Liver (tissue), 8 donors: ENCODE measurements at regions not wholly inside any gene's neighbourhood (a gene's known extent, or its start where the extent isn't known, plus 50 kb on each side); places are given as distances from the start of the nearest gene placed in this dataset.

Source experiments
- DNase-seq: peaks from one replicate; pipeline ENCODE4 v3.0.0-alpha.2; 2017; ENCODE audit warnings: low spot score
- H3K27ac ChIP-seq, 2 donors: one replicate each; pipeline ENCODE4 v1.7.0; 2013; ENCODE audit warnings: inconsistent platforms in 2 of 2, low read length in 2 of 2, control low read depth in 1 of 2, low read depth in 1 of 2, mild to moderate bottlenecking in 1 of 2
- H3K27me3 ChIP-seq, 4 donors: one replicate each; pipeline versions ENCODE4 v1.6.1 to v1.7.0; 2013; ENCODE audit warnings: low read length in 3 of 4, inconsistent platforms in 1 of 4, mild to moderate bottlenecking in 1 of 4, moderate library complexity in 1 of 4; ENCODE audit not compliant: control insufficient read depth in 4 of 4, insufficient read depth in 4 of 4
- H3K36me3 ChIP-seq, 4 donors: one replicate each; pipeline versions ENCODE4 v1.6.1 to v1.7.0; 2013; ENCODE audit warnings: low read length in 3 of 4, mild to moderate bottlenecking in 3 of 4, low read depth in 1 of 4, moderate library complexity in 1 of 4; ENCODE audit not compliant: control insufficient read depth in 4 of 4, insufficient read depth in 3 of 4
- H3K4me1 ChIP-seq, 4 donors: one replicate each; pipeline versions ENCODE4 v1.6.1 to v1.7.0; 2013; ENCODE audit warnings: low read length in 3 of 4, mild to moderate bottlenecking in 3 of 4, moderate library complexity in 1 of 4; ENCODE audit not compliant: control insufficient read depth in 4 of 4, insufficient read depth in 4 of 4
- H3K4me3 ChIP-seq, 3 donors: one replicate each; pipeline versions ENCODE4 v1.6.1 to v1.7.0; 2013; ENCODE audit warnings: low read length in 3 of 3, control low read depth in 1 of 3, low read depth in 1 of 3, mild to moderate bottlenecking in 1 of 3
- H3K9ac ChIP-seq, 2 donors: one replicate each; pipeline ENCODE4 v1.7.0; 2013; ENCODE audit warnings: low read length in 2 of 2, mild to moderate bottlenecking in 2 of 2, moderate library complexity in 2 of 2, control low read depth in 1 of 2, low read depth in 1 of 2
- H3K9me3 ChIP-seq, 4 donors: one replicate each; pipeline versions ENCODE4 v1.6.1 to v1.7.0; 2013; ENCODE audit warnings: low read length in 3 of 4; ENCODE audit not compliant: control insufficient read depth in 4 of 4
- EGR1 ChIP-seq, 2 donors: IDR thresholded peaks; 2 replicates each; pipeline ENCODE4 v1.6.1; 2016 to 2018; ENCODE audit warnings: antibody characterized with exemption in 2 of 2, low read depth in 2 of 2
- FOXA1 ChIP-seq: IDR thresholded peaks from 2 replicates; pipeline ENCODE4 v1.6.1; 2016; ENCODE audit warnings: antibody characterized with exemption
- FOXA2 ChIP-seq: IDR thresholded peaks from 2 replicates; pipeline ENCODE4 v1.6.1; 2016; ENCODE audit warnings: antibody characterized with exemption
- GABPA ChIP-seq, 2 donors: IDR thresholded peaks in 1 of 2; conservative IDR thresholded peaks in 1 of 2; 2 replicates each; pipeline ENCODE4 v1.6.1; 2016; ENCODE audit warnings: antibody characterized with exemption in 2 of 2, mild to moderate bottlenecking in 1 of 2, moderate library complexity in 1 of 2
- JUND ChIP-seq, 2 donors: IDR thresholded peaks; 2 replicates each; pipeline ENCODE4 v1.6.1; 2016; ENCODE audit warnings: antibody characterized with exemption in 2 of 2
- NR2F2 ChIP-seq: IDR thresholded peaks from 2 replicates; pipeline ENCODE4 v1.6.1; 2016; ENCODE audit warnings: antibody characterized with exemption
- RAD21 ChIP-seq, 2 donors: IDR thresholded peaks; 2 replicates each; pipeline ENCODE4 v1.6.1; 2016; ENCODE audit warnings: antibody characterized with exemption in 2 of 2, mild to moderate bottlenecking in 2 of 2
- RXRA ChIP-seq, 2 donors: IDR thresholded peaks; 2 replicates each; pipeline ENCODE4 v1.6.1; 2017 to 2018; ENCODE audit warnings: antibody characterized with exemption in 2 of 2, mild to moderate bottlenecking in 1 of 2
- SP1 ChIP-seq: IDR thresholded peaks from 2 replicates; pipeline ENCODE4 v1.6.1; 2018; ENCODE audit warnings: antibody characterized with exemption, mild to moderate bottlenecking
- TAF1 ChIP-seq: conservative IDR thresholded peaks from 2 replicates; pipeline ENCODE4 v1.6.1; 2016; ENCODE audit warnings: antibody characterized with exemption, mild to moderate bottlenecking
- YY1 ChIP-seq: IDR thresholded peaks from 2 replicates; pipeline ENCODE4 v1.6.1; 2016; ENCODE audit warnings: antibody characterized with exemption, mild to moderate bottlenecking
- WGBS: extraction: QIAGEN DNeasy Blood & Tissue Kit; methylation state at CpG from one replicate; pipeline ENCODE4 v1.1.7; 2013; 5-methylcytosine and 5-hydroxymethylcytosine counted together
- TF ChIP-seq, protein P1 (sequence below): IDR thresholded peaks from 2 replicates; pipeline ENCODE4 v1.6.1; 2016; ENCODE audit warnings: antibody characterized with exemption
- TF ChIP-seq, protein P2 (sequence below): IDR thresholded peaks from 2 replicates; pipeline ENCODE4 v1.6.1; 2016; ENCODE audit warnings: antibody characterized with exemption
- TF ChIP-seq, protein P3 (sequence below): IDR thresholded peaks from 2 replicates; pipeline ENCODE4 v1.6.1; 2016; ENCODE audit warnings: antibody characterized with exemption, mild to moderate bottlenecking
- TF ChIP-seq, protein P4 (sequence below): fragments of 150-350 bp; IDR thresholded peaks from 2 replicates; pipeline ENCODE4 v1.5.1; 2017; ENCODE audit warnings: improper control_type of control experiment, low read depth, low read length; ENCODE audit not compliant: missing input control
- donor health status: healthy.
- donor health status: healthy.
- donor health status: healthy.
- donor health status: healthy.
- donor health status: healthy.

DNA sequence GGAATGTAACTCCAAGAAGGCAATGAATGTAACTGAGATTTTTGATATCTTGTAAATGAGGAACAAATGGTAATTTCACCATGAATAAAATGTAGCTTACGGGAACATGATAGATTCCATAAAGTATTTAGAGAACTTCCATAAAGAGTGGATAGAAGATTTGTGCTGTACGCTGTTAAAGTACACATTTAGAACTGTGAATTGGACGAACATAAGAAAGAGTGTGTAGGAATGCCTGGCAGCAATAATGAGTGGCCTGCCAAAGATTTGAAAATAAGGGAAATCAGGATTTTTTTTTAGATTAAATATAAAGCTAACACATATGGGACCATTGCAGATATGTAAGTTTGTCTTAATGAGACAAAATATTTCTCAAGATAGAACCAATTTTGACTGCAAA, 1153.3 kb upstream of the EYS start:
- WGBS, result 72% methylated on average over 3 of the region's 3 CpGs
- TF ChIP-seq EGR1 (IDR thresholded peaks at IDR 0.05; ENCODE audit: low read depth in 2 of 2), result no peak
- TF ChIP-seq NR2F2, result no peak
- no peak for TF ChIP-seq RXRA (IDR thresholded peaks at IDR 0.05)
- TF ChIP-seq, protein P1, sequence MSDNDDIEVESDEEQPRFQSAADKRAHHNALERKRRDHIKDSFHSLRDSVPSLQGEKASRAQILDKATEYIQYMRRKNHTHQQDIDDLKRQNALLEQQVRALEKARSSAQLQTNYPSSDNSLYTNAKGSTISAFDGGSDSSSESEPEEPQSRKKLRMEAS, result no peak
- TF ChIP-seq GABPA (IDR thresholded peaks at IDR 0.05 in 1 of 2, conservative IDR thresholded peaks at IDR 0.05 in 1 of 2), result no peak
- H3K27ac ChIP-seq, result no peak overlapping the region

DNA sequence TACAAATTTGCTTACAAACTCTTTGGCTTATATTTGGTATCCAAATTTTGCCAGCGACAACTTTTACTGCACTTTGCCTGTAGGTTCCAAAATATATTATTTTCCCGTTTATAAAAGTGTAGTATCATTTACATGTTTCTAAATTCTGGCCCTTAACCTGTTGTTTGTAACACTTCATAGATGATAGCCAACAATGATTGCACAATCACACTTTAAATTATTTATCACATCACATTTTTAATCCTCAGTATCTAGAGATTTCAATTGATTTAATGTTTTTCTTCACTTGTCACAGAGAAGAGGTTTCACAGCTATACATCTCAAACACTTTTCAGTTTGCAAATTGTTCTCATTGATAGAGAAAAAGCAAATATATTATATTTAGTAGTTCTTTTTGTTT, 1151.2 kb upstream of the EYS start:
- TF ChIP-seq TAF1 (no peak), FOXA1 (no peak), SP1 (no peak), YY1 (no peak), RAD21 (IDR thresholded peaks at IDR 0.05) (no peak), JUND (IDR thresholded peaks at IDR 0.05) (no peak), FOXA2 (no peak), EGR1 (IDR thresholded peaks at IDR 0.05; ENCODE audit: low read depth in 2 of 2) (no peak), GABPA (IDR thresholded peaks at IDR 0.05 in 1 of 2, conservative IDR thresholded peaks at IDR 0.05 in 1 of 2) (no peak)
- TF ChIP-seq, protein P2, sequence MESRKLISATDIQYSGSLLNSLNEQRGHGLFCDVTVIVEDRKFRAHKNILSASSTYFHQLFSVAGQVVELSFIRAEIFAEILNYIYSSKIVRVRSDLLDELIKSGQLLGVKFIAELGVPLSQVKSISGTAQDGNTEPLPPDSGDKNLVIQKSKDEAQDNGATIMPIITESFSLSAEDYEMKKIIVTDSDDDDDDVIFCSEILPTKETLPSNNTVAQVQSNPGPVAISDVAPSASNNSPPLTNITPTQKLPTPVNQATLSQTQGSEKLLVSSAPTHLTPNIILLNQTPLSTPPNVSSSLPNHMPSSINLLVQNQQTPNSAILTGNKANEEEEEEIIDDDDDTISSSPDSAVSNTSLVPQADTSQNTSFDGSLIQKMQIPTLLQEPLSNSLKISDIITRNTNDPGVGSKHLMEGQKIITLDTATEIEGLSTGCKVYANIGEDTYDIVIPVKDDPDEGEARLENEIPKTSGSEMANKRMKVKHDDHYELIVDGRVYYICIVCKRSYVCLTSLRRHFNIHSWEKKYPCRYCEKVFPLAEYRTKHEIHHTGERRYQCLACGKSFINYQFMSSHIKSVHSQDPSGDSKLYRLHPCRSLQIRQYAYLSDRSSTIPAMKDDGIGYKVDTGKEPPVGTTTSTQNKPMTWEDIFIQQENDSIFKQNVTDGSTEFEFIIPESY, result no peak
- TF ChIP-seq, protein P3, sequence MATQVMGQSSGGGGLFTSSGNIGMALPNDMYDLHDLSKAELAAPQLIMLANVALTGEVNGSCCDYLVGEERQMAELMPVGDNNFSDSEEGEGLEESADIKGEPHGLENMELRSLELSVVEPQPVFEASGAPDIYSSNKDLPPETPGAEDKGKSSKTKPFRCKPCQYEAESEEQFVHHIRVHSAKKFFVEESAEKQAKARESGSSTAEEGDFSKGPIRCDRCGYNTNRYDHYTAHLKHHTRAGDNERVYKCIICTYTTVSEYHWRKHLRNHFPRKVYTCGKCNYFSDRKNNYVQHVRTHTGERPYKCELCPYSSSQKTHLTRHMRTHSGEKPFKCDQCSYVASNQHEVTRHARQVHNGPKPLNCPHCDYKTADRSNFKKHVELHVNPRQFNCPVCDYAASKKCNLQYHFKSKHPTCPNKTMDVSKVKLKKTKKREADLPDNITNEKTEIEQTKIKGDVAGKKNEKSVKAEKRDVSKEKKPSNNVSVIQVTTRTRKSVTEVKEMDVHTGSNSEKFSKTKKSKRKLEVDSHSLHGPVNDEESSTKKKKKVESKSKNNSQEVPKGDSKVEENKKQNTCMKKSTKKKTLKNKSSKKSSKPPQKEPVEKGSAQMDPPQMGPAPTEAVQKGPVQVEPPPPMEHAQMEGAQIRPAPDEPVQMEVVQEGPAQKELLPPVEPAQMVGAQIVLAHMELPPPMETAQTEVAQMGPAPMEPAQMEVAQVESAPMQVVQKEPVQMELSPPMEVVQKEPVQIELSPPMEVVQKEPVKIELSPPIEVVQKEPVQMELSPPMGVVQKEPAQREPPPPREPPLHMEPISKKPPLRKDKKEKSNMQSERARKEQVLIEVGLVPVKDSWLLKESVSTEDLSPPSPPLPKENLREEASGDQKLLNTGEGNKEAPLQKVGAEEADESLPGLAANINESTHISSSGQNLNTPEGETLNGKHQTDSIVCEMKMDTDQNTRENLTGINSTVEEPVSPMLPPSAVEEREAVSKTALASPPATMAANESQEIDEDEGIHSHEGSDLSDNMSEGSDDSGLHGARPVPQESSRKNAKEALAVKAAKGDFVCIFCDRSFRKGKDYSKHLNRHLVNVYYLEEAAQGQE, result no peak
- TF ChIP-seq, protein P4, sequence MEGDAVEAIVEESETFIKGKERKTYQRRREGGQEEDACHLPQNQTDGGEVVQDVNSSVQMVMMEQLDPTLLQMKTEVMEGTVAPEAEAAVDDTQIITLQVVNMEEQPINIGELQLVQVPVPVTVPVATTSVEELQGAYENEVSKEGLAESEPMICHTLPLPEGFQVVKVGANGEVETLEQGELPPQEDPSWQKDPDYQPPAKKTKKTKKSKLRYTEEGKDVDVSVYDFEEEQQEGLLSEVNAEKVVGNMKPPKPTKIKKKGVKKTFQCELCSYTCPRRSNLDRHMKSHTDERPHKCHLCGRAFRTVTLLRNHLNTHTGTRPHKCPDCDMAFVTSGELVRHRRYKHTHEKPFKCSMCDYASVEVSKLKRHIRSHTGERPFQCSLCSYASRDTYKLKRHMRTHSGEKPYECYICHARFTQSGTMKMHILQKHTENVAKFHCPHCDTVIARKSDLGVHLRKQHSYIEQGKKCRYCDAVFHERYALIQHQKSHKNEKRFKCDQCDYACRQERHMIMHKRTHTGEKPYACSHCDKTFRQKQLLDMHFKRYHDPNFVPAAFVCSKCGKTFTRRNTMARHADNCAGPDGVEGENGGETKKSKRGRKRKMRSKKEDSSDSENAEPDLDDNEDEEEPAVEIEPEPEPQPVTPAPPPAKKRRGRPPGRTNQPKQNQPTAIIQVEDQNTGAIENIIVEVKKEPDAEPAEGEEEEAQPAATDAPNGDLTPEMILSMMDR, result no peak
- TF ChIP-seq, protein P1, result no peak
- WGBS, result 68% methylated on average over 2 of the region's 2 CpGs
- Histone ChIP-seq H3K36me3 (no peaks in the 10 kb centered on the region), H3K27me3 (no peaks in the 10 kb centered on the region), H3K9me3 (no peaks in the 10 kb centered on the region), H3K9ac (no peak overlapping the region), H3K4me3 (no peak overlapping the region), H3K4me1 (no peaks in the 10 kb centered on the region), H3K27ac (no peak overlapping the region)
- DNase-seq, result no peak

More for the DNA sequence above, 1153.3 kb upstream of the EYS start:
- Histone ChIP-seq H3K4me1 (no peaks in the 10 kb centered on the region), H3K9me3 (no peaks in the 10 kb centered on the region), H3K36me3 (no peaks in the 10 kb centered on the region), H3K4me3 (no peak overlapping the region), H3K9ac (no peak overlapping the region), H3K27me3 (no peaks in the 10 kb centered on the region)
- no peak for DNase-seq
